Right ventricle myocardium superior (tissue), 1 donor: ENCODE measurements at regions not wholly inside any gene's neighbourhood (a gene's known extent, or its start where the extent isn't known, plus 50 kb on each side); places are given as distances from the start of the nearest gene placed in this dataset.
"Not testable (repeated sequence)": the region's sequence is repeated elsewhere in the genome, so short reads cannot be mapped to it uniquely, and the experiment has no call there.

Source experiments
- ATAC-seq: fragments of 200-7000 bp; cut with Tn5 transposase; one replicate; pipeline ENCODE4 v1.9.1; 2020; ENCODE audit warnings: mild to moderate bottlenecking; ENCODE audit not compliant: poor library complexity
- DNase-seq: peaks from one replicate; pipeline ENCODE4 v3.0.0-alpha.2; 2020
- intact Hi-C: fragments of 100-400 bp; cut with DNase I; formaldehyde crosslinking; loops from one replicate; pipeline ENCODE4 v1.11.2; 2022
- donor health status: DM: no; HTN: yes; CAD: no; lungs with severe emphysema.

DNA sequence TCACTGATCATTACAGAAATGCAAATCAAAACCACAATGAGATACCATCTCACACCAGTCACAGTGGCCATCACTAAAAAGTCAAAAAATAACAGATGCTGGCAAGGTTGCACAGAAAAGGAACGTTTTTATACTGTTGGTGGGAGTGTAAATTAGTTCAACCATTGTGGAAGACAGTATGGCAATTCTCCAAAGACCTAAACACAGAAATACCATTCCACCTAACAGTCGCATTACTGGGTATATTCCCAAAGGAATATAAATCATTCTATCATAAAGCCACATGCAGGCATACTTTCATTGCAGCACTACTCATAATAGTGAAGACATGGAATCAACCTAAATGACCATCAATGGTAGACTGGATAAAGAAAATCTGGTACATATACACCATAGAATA, 83.2 kb upstream of the ARID5B start:
- DNase-seq, ATAC-seq, intact Hi-C loops: not testable (repeated sequence)

DNA sequence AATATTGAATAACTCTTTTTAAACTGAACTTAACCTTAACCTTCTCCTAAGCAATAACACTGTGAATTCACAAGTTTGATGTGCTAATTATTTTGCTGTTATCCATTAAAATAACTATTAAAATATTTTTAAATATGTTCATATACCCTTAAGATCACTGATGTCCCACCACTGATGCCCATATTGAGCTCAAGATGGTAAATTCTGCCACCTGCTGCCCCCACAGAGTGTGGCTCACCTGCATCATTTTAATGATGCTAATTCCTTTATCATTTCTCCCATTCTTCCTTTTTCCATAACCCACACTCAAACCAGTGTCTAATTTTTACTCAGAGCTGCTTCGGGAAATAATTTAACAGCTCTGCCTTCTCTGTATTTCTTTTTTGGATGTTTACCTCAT, 82.3 kb upstream of the ARID5B start:
- DNase-seq (no peak), ATAC-seq (no peak)
- intact Hi-C loops = no loop called here

DNA sequence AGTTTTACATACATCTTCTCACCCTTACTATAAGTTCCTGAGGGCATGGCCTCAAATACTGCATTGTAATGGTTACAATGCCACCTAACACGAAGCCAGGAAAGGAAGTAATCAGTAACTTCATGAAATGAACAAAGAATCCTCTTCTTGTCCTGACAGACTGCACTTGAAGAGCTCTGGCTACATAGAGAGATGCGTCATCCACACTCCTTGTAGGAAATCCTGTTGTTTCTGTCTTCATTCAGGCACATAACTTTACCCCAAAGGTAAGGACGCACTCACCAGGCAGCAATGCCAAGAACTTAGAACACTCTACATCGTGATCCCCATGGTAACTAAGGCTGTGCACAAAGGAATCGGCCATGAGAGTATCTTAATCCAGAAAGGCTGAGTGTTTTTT, 80.3 kb upstream of the ARID5B start:
- DNase-seq = no peak
- intact Hi-C loops = no loop called here

DNA sequence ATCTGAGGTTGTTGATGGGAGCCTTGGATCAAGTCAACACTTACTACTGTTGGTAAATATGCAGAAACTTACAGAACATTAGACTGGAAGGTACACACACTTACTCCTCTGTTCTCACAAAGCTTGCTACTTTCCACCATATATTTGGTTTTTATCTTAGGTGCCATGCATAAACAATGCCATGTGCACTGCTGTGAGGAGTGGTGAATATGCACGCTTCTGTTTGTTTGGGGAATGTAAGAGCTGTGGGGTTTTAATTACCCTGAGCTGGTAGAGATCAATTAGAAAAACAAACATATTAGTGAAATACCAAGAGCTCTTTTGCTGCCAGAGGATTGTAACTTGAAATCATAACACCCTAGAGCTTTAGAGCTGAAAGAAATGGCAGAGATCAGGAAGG, 79.8 kb upstream of the ARID5B start:
- ATAC-seq (no peak), DNase-seq (no peak)
- intact Hi-C loops = no loop called here

More for the DNA sequence above, 80.3 kb upstream of the ARID5B start:
- no peak for ATAC-seq

DNA sequence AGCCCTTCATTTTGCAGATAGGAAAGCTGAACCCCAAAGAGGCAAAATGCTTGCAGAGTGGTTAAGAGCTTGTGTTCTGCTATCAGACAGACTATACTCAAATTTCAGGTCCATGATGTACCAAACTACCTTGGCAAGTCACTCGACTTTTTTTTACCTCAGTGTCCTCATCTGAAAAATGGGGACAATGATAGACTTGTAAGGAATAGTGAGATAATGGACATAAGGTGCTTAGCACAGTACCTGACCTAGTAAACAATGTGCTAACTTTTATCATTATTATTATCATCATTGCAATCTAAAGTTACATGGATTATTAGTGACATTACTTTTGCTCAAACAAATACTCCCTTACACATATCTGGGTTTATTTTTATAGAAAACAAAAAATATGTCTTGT, 79.4 kb upstream of the ARID5B start:
- intact Hi-C loops = no loop called here
- ATAC-seq (no peak), DNase-seq (no peak)

DNA sequence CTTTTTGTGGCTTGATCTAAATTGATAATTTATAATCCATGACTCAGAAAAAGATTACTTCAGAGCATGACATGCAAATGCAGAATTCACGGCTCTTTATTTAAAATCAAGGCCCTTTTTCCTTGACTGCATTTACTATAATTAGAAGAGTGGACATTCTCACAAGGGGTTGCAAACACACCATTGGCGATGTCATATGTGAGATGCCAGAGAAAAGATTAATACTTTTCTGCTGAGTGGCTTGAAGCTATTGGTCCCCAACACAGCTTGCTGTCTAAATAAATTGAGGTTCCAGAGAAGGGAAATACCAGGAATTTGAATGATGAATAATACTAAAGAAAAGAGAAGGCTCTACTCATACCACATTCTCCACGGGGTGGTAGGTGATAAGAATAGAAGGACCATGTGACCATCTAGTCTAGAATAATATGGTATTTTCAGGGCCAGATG, 78.7 kb upstream of the ARID5B start:
- DNase-seq (no peak), ATAC-seq (no peak)
- intact Hi-C loops = no loop called here

DNA sequence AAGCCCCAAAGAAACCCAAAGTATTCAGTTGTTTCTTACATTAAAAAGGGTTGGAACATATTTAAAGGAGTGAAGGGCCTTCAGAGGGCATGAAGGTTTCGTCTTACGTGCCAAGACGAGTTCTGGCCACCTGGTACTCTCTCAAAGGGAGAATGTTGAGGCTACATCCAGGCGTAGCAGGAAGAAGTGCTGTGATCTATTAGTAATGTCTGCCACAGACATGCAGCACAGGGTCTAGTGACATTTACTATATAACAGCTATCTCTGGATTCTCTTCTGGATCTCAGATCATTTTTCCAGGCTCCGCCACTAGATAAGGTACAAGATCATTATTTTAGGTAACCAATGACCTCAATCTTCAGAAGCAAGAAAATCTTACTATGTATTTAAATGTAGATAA, 76.5 kb upstream of the ARID5B start:
- ATAC-seq (no peak), DNase-seq (no peak)
- intact Hi-C loops = no loop called here

DNA sequence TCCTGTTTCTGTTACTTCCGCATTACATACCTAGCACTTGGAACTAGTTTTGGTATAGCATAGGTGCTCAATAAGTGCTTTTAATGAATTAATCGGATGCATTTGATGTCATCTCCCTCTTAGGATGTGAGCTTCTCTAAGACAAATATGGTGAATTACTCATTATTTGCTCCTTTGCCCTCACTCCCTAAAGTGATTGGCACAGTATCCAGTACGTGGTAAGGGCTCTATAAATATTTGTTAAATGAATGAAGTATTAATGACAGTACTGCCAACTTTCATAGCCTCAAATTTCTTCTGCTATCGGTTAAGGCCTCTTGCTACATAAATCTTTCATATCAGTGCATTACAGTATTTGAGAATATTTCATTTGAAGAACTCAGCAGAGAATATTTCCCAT, 75.9 kb upstream of the ARID5B start:
- DNase-seq (no peak), ATAC-seq (no peak)
- intact Hi-C loops = no loop called here

DNA sequence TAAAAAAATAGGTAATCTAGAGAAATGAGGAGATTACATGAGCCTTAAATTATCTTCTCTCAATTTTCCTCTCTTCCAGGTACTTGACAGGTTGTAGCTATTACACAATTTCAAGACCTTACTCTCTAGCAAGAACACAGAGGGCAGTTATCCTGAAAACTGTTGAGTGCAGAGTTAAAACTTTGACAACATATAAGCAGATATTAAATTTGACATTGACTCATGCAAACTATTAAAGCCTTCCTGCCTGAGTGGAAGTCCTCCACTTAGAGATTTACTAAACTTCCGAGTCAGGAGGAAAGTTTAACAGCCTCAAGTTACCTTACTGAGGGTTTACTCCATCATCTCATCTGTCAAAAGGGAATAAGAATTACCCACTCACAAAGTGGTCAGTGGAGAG, 73.5 kb upstream of the ARID5B start:
- intact Hi-C loops = no loop called here
- DNase-seq = no peak
- ATAC-seq = no peak

DNA sequence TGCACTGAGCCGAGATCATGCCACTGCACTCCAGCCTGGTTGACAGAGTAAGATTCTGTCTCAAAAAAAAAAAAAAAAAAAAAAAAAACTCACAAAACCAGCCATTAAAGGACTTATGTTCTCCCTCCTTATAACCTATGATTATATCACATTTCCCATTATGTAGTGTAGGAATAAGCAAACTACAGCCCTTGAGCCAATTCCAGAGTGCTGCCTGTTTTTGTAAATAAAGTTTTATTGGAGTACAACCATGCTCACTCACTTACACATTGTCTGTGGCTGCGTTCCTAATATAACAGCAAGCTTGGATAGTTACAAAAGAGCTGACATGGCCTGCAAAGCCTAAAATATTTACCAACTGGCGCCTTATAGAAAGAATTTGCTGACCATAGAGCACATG, 72.7 kb upstream of the ARID5B start:
- ATAC-seq (no peak), DNase-seq (no peak)
- intact Hi-C loops = no loop called here

DNA sequence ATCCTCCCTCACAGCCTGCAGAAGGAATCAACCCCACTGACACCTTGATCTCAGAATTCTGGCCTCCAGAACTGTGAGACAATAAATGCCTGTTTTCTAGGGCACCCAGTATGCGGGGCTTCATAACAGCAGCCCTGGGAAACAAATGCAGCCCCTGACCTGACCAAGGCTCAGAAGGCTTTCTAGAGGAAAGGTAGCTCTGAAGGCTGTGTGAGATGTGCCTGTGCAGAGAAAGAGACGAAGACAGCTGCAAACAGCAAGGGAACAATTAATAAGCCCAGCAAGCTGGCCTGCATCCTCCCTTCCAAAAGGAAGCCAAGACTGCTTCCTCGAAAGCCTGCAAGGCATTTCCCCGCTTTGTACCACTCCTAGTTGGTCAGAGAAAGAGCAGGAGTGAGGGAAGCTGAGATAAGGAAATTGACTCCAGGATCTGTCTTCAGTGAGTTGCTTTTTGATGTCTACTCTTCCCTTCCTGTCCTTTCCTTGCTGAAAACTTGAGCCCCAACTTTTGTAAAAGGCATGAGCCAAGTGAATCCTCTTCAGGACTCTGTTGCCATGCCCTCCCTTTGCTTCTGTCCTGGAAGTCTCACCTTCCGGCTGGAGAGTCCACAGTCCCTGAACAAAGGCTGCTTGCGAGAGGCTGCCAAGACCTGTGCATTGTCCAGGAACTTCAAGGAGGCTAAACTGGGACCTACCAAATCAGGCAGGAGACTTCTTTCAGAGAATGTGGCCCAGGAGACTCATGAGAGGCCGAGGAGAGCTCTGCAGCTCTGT, 71.2 kb upstream of the ARID5B start:
- DNase-seq (peak; percentile 43), ATAC-seq (no peak)
- intact Hi-C loops = no loop called here

DNA sequence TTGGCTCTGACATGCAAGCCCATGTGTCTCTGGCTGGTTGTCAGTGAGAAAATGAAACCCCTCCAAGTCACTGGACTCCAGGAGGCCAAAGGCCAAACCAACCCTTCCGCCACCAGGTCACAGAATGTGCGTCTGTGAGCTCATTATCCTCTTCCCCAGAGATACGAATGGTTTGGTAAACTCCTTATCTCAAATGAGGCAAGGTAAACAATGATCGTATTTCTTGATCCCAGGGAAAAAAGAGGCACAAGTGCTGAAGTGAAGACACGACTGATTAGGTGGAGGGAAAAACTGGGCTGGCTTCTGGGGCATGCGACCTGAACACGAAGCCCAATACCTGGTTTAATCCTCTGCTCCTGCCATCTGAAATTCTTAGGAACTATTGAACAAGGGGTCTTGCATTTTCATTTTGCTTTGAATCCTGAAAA, 70.6 kb upstream of the ARID5B start:
- DNase-seq (no peak), ATAC-seq (no peak)
- intact Hi-C loops = no loop called here

DNA sequence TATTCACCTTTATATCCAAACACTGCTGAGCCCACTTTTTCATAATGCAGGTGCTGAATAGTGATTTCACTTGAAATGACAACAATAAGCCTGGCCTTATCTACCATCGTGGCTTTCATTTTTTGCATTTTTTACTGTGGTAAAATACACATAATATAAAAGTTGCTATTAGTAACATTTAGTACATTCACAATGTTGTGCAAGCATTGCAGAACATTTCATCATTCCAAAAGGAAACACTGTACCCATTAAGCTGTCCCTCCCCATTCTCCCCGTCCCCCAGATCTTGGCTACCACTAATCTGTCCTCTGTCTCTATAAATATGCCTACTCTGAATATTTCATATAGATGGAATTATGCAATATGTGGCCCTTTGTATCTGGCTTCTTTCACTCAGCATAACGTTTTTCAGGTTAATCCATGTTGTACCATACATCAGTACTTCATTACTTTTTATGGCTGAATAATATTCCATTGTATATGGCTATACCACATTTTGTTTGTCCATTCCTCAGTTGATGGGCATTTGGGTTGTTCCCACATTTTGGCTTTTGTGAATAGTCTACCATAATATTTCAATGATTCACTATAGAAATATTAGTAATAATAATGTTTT, 68.5 kb upstream of the ARID5B start:
- no peak for DNase-seq
- intact Hi-C loops = no loop called here
- ATAC-seq = no peak

DNA sequence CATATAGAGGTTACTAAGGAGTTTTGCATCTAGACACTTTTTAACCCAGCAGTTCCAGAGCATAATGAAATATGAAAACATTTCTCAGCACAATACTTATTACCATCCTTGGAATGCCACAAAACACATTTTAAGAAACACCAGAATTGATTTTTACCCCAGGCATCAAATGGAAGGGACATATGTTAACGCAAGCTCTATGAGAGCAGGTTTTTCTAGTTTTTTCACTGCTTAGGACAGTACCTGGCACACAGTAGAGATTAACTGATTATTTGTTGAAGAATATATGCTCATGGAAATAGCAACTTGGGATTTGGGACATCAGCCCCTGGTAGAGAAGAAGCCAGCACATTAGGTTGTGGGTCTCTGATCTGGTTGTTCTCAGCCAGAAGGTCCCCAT, 67.0 kb upstream of the ARID5B start:
- intact Hi-C loops = no loop called here
- ATAC-seq (no peak), DNase-seq (no peak)

DNA sequence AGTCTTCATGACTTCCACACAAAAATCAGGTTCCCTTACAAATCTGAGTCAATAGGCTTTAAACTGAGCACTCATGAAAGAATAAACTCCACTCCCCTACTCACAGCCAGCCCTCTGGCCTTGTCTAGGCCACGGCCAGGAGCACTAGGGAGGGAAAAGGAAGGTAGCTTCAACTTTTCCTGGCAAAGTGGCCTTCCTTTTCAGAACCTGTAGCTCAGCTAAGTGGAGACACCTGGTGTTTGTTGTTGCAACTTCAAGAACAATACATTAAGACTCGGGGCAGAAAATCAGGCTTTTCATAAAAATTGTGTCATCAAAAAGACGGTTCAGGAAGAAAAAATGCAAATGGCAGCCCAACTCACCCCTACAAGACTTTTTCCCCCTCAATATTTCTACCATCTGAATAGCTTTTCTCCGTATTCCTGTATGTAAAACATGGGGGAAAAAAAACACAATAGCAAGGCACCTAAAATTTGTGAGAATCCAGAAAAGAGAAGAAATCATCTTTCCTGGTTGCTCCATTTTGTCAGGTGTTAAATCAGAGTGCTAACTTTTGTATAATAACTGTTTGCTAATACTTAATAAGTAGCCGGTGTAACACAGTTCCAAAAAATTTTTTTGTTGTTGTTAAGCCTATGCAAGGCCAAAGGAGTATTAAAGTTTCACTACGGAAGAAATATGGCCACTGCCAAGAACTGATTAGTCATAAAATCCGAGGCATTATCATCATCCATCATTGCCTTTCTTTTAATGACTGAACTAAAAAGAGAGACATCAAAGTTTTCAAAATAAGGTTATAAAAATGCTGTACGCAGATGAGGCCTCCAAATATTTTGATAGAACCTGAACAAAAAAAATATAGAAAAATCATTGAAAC, 66.2 kb upstream of the ARID5B start:
- DNase-seq (no peak), ATAC-seq (no peak)
- intact Hi-C loops = no loop called here

DNA sequence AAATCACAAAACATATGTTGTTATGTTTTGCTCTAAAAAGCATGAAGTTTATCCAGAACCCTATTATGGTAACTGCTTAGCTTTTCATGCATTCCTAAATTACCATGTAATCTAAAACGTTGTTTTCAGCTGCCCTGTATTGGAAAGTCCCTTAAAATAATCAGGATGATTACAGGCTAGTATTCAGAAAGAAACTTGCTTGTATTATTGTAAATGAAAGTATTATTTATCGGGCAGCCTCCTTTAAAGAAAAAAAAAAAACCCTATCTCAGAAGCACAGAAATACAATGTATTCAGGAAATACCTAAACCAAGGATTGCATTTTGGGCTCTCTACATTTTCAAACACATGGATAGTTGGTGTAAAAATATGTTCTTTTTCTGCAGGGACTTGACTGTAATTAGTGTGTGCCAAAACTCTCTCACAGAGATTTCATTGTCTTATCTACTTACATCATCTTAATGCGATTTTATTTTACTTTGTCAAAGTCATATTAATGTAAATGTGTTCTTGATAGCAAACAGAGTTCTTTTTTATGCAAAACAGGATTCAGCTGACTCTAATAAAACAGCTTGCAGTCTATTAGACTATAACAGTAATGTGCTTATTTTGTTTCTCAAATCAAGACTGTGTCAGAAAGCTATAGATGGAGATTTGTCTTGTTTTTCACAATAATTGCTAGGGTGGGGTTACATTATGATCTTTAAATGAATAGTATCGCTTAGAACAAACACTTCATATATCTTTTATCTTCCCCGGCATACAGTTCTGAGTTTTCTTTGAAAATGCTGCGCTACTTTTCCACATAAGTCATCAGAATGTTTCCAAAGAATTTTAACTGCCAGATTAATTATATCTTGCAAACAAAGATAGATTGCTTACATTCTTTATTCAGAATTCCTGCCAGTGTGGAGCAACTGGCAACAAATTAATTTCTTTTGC, 65.3 kb upstream of the ARID5B start:
- intact Hi-C loops = no loop called here
- no peak for ATAC-seq
- no peak for DNase-seq

DNA sequence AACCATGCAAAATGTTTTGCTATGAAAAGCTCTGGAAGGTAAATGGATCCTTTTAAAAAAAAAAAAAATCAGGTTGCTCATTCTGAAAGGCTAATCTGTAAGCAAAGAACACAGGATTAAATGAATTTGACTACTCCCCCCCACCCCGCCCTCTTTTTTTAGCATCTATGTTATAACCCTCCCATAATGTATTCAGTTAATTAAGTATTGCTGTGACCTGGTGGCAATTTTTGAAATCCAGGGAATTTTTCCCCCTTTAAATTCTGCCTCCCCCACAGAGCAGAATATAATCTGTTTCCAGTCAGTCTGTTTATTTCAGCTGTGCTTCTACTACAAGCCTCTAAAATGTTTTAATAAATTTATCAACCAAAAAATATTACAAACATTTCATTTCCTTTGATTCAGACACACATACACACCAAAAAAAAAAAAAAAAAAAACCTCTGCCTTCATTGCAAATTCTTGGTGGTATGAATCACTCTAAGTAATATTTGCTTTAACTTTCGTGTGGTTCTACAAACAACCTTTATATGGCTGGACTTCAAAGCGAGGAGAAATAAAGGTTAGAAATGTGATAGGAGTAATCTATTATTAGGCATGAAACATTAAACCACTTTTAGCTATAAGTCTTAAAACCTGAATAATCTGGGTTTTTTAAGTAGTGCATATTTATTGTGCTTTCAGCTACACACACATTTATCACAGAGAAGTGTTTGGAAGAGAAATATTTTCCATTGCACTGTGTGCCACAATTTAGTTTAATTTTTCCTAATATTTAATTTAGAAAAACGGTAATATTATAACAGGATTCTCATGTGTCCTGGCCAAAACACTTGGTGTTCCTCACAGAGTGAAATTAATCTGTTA, 64.4 kb upstream of the ARID5B start:
- no peak for ATAC-seq
- no peak for DNase-seq
- intact Hi-C loops = no loop called here

DNA sequence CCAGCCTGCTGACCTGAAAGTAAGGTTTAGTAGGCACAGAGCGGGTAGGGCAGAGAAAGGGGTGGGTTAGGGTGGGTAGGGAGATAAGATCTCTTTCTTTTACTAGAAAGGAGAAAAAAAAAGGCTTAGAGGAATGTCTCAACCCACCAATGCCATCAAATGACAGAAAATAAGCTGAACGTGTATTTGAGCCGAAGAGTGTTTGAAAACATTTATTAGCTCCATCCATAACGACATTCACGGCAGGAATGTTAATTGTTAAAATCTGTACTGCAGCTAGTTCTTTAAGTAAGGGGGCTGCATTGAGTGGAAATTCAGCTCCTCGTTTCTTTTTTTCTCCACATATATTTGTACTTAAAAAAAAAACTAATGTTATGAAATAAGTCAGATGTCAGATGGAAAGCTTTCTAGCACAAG, 63.7 kb upstream of the ARID5B start:
- intact Hi-C loops = no loop called here
- no peak for ATAC-seq
- DNase-seq = no peak
